HEK293 (cell line): ENCODE measurements at regions not wholly inside any gene's neighbourhood (a gene's known extent, or its start where the extent isn't known, plus 50 kb on each side); places are given as distances from the start of the nearest gene placed in this dataset.

Source experiments
- CTCF ChIA-PET: fragments of 350-600 bp; formaldehyde crosslinking; extraction: SDS; loops from one replicate; lab custom pipeline; 2021; ENCODE audit warnings: antibody characterized with exemption; lab: Yijun Ruan, JAX
- POLR2A ChIA-PET: fragments of 300-600 bp; formaldehyde crosslinking; extraction: SDS; loops from one replicate; lab custom pipeline; 2020; ENCODE audit warnings: antibody characterized with exemption, inconsistent platforms; lab: Yijun Ruan, JAX
- H3K27ac ChIP-seq: fragments of 200-500 bp; sonication (Bioruptor generic); 2 replicates; pipeline ENCODE4 v1.5.1; 2014; ENCODE audit warnings: low read depth, low read length, control low read depth, inconsistent platforms; ENCODE audit errors: extremely low read depth
- H3K36me3 ChIP-seq, 2 experiments: fragments of 200-500 bp in 1 of 2; sonication (Bioruptor generic) in 1 of 2; 1 replicate in 1 of 2; 2 replicates in 1 of 2; pipeline ENCODE4 v1.5.1; 2014 to 2017; ENCODE audit warnings: inconsistent platforms in 2 of 2, low read length in 2 of 2; ENCODE audit not compliant: control insufficient read depth in 2 of 2, insufficient read depth in 1 of 2
- H3K4me1 ChIP-seq: fragments of 200-500 bp; sonication (Bioruptor generic); 2 replicates; pipeline ENCODE4 v1.5.1; 2014; ENCODE audit warnings: mild to moderate bottlenecking, low read length, inconsistent platforms; ENCODE audit not compliant: control insufficient read depth, insufficient read depth
- H3K4me3 ChIP-seq: 2 replicates; pipeline ENCODE4 v1.5.1; 2011; ENCODE audit warnings: low read depth, mild to moderate bottlenecking, control low read depth, low read length, moderate library complexity
- H3K9me3 ChIP-seq: fragments of 200-500 bp; sonication (Bioruptor generic); 2 replicates; pipeline ENCODE4 v1.5.1; 2014; ENCODE audit warnings: low read depth, low read length, inconsistent platforms; ENCODE audit not compliant: control insufficient read depth, insufficient read depth
- AEBP2 ChIP-seq: fragments of 450-650 bp; formaldehyde crosslinking; IDR thresholded peaks from 2 replicates; pipeline ENCODE4 v1.5.1; 2016; ENCODE audit warnings: missing biosample characterization, missing genetic modification characterization, borderline replicate concordance
- OSR2 ChIP-seq: fragments of 450-650 bp; formaldehyde crosslinking; IDR thresholded peaks from 2 replicates; pipeline ENCODE4 v1.5.1; 2016; ENCODE audit warnings: missing biosample characterization, missing genetic modification characterization
- OVOL3 ChIP-seq: fragments of 450-650 bp; formaldehyde crosslinking; IDR thresholded peaks from 2 replicates; pipeline ENCODE4 v1.5.1; 2016; ENCODE audit warnings: missing biosample characterization, missing genetic modification characterization
- REPIN1 ChIP-seq: fragments of 450-650 bp; formaldehyde crosslinking; IDR thresholded peaks from 2 replicates; pipeline ENCODE4 v1.5.1; 2017; ENCODE audit warnings: missing biosample characterization, missing genetic modification characterization, low read depth
- SP3 ChIP-seq: fragments of 450-650 bp; formaldehyde crosslinking; IDR thresholded peaks from 2 replicates; pipeline ENCODE4 v1.5.1; 2016; ENCODE audit warnings: missing biosample characterization, missing genetic modification characterization
- SP7 ChIP-seq: fragments of 450-650 bp; formaldehyde crosslinking; IDR thresholded peaks from 2 replicates; pipeline ENCODE4 v1.5.1; 2016; ENCODE audit warnings: missing biosample characterization, missing genetic modification characterization
- ZBTB20 ChIP-seq: fragments of 450-650 bp; formaldehyde crosslinking; IDR thresholded peaks from 2 replicates; pipeline ENCODE4 v1.5.1; 2016; ENCODE audit warnings: missing biosample characterization, missing genetic modification characterization
- ZBTB49 ChIP-seq: fragments of 450-650 bp; formaldehyde crosslinking; IDR thresholded peaks from 2 replicates; pipeline ENCODE4 v1.5.1; 2016; ENCODE audit warnings: missing biosample characterization, missing genetic modification characterization, low read depth
- ZNF114 ChIP-seq: fragments of 450-650 bp; formaldehyde crosslinking; IDR thresholded peaks from 2 replicates; pipeline ENCODE4 v1.5.0; 2017; ENCODE audit warnings: missing biosample characterization, missing genetic modification characterization
- ZNF132 ChIP-seq: fragments of 450-650 bp; formaldehyde crosslinking; IDR thresholded peaks from 2 replicates; pipeline ENCODE4 v1.5.1; 2017; ENCODE audit warnings: missing biosample characterization, missing genetic modification characterization, borderline replicate concordance
- ZNF292 ChIP-seq: fragments of 450-650 bp; formaldehyde crosslinking; IDR thresholded peaks from 2 replicates; pipeline ENCODE4 v1.5.1; 2016; ENCODE audit warnings: low read depth, missing biosample characterization, missing genetic modification characterization, borderline replicate concordance
- ZNF324 ChIP-seq: fragments of 450-650 bp; formaldehyde crosslinking; IDR thresholded peaks from 2 replicates; pipeline ENCODE4 v1.5.1; 2016; ENCODE audit warnings: missing biosample characterization, missing genetic modification characterization
- ZNF362 ChIP-seq: fragments of 450-650 bp; formaldehyde crosslinking; IDR thresholded peaks from 2 replicates; pipeline ENCODE4 v1.5.1; 2016; ENCODE audit warnings: missing biosample characterization, missing genetic modification characterization
- ZNF37A ChIP-seq: fragments of 450-650 bp; IDR thresholded peaks from 2 replicates; pipeline ENCODE4 v1.5.1; 2018; ENCODE audit warnings: missing biosample characterization, missing genetic modification characterization
- ZNF426 ChIP-seq: fragments of 450-650 bp; formaldehyde crosslinking; IDR thresholded peaks from 2 replicates; pipeline ENCODE4 v1.5.1; 2017; ENCODE audit warnings: missing biosample characterization, missing genetic modification characterization, mild to moderate bottlenecking, inconsistent platforms, moderate library complexity
- ZNF433 ChIP-seq: fragments of 450-650 bp; formaldehyde crosslinking; IDR thresholded peaks from 2 replicates; pipeline ENCODE4 v1.5.1; 2016; ENCODE audit warnings: missing biosample characterization, missing genetic modification characterization, low read depth
- ZNF555 ChIP-seq: fragments of 450-650 bp; formaldehyde crosslinking; conservative IDR thresholded peaks from 2 replicates; pipeline ENCODE4 v1.5.1; 2017; ENCODE audit warnings: missing biosample characterization, mild to moderate bottlenecking, missing genetic modification characterization, inconsistent platforms
- ZNF560 ChIP-seq: fragments of 450-650 bp; formaldehyde crosslinking; IDR thresholded peaks from 2 replicates; pipeline ENCODE4 v1.5.1; 2017; ENCODE audit warnings: missing biosample characterization, missing genetic modification characterization, borderline replicate concordance
- ZNF610 ChIP-seq: fragments of 450-650 bp; formaldehyde crosslinking; IDR thresholded peaks from 2 replicates; pipeline ENCODE4 v1.5.1; 2016; ENCODE audit warnings: missing biosample characterization, missing genetic modification characterization, borderline replicate concordance
- ZNF621 ChIP-seq: fragments of 450-650 bp; formaldehyde crosslinking; IDR thresholded peaks from 2 replicates; pipeline ENCODE4 v1.5.1; 2017; ENCODE audit warnings: missing biosample characterization, missing genetic modification characterization
- ZNF658 ChIP-seq: fragments of 450-650 bp; formaldehyde crosslinking; IDR thresholded peaks from 2 replicates; pipeline ENCODE4; 2016; ENCODE audit warnings: missing biosample characterization, missing genetic modification characterization
- ZNF692 ChIP-seq: fragments of 450-650 bp; formaldehyde crosslinking; IDR thresholded peaks from 2 replicates; pipeline ENCODE4 v1.5.1; 2016; ENCODE audit warnings: missing biosample characterization, missing genetic modification characterization
- ZNF76 ChIP-seq: fragments of 450-650 bp; formaldehyde crosslinking; IDR thresholded peaks from 2 replicates; pipeline ENCODE4; 2016; ENCODE audit warnings: low read depth, missing biosample characterization, missing genetic modification characterization, borderline replicate concordance
- ZNF768 ChIP-seq: fragments of 450-650 bp; formaldehyde crosslinking; IDR thresholded peaks from 2 replicates; pipeline ENCODE4 v1.5.1; 2018; ENCODE audit warnings: missing biosample characterization, mild to moderate bottlenecking, missing genetic modification characterization
- ZNF777 ChIP-seq: fragments of 450-650 bp; formaldehyde crosslinking; IDR thresholded peaks from 2 replicates; pipeline ENCODE4 v1.5.1; 2017; ENCODE audit warnings: missing biosample characterization, missing genetic modification characterization, borderline replicate concordance
- ZNF785 ChIP-seq: fragments of 450-650 bp; formaldehyde crosslinking; IDR thresholded peaks from 2 replicates; pipeline ENCODE4 v1.5.1; 2016; ENCODE audit warnings: missing biosample characterization, missing genetic modification characterization

- TF ChIP-seq ZNF692 (tag by site-specific recombination): no peak
- no peak for TF ChIP-seq ZNF324 (tag by site-specific recombination)
- no peak for TF ChIP-seq SP7
- TF ChIP-seq ZNF610 (tag by site-specific recombination): no peak
- no peak for TF ChIP-seq ZNF362
- TF ChIP-seq ZNF768 (tag by site-specific recombination): no peak
- TF ChIP-seq ZNF132: no peak
- no peak for TF ChIP-seq OSR2 (tag by site-specific recombination)
- TF ChIP-seq ZNF555 (tag by site-specific recombination): no peak
These were observed 93.7 kb upstream of the PROKR2 start (continued) for GRCh38 chr20:5410470-5410869.

GRCh38 chr20:5402903-5403531 is 86.3 kb upstream of the PROKR2 start:
- CTCF ChIA-PET: interaction anchor here (0.6 to 3.7 kb wide), 20 partner anchors 8 to 354 kb away, joined by 3 to 26 read pairs (median 4); no protein-coding TSS in a partner anchor

GRCh38 chr20:5401277-5401875 is 84.6 kb upstream of the PROKR2 start:
- Histone ChIP-seq H3K4me3 (no peak overlapping the region), H3K9me3 (no peaks in the 10 kb centered on the region), H3K27ac (no peak overlapping the region), H3K4me1 (no peaks in the 10 kb centered on the region), H3K36me3 (no peaks in the 10 kb centered on the region)
- POLR2A ChIA-PET: no interaction called here
- CTCF ChIA-PET: interaction anchor here (0.6 to 3.7 kb wide), 8 partner anchors 11 to 806 kb away, joined by 3 to 26 read pairs (median 4); no protein-coding TSS in a partner anchor
- TF ChIP-seq ZNF37A (no peak), ZNF560 (tag by site-specific recombination) (no peak), ZBTB20 (tag by site-specific recombination) (no peak), OVOL3 (no peak), ZNF426 (no peak), SP3 (tag by site-specific recombination) (no peak), ZNF621 (no peak), ZBTB49 (tag by site-specific recombination) (no peak), ZNF433 (no peak), ZNF76 (tag by site-specific recombination) (no peak), REPIN1 (tag by site-specific recombination) (no peak)

More at GRCh38 chr20:5402903-5403531, 86.3 kb upstream of the PROKR2 start:
- POLR2A ChIA-PET: interaction anchor here (0.6 to 1.5 kb wide), 2 partner anchors 10 to 1961 kb away, joined by 3 read pairs; no protein-coding TSS in a partner anchor
- TF ChIP-seq ZNF777 (tag by site-specific recombination) (no peak), ZNF292 (tag by site-specific recombination) (no peak), ZNF785 (tag by site-specific recombination) (no peak), ZNF114 (tag by site-specific recombination) (no peak), ZNF658 (tag by site-specific recombination) (no peak), ZNF76 (tag by site-specific recombination) (no peak), AEBP2 (tag by site-specific recombination) (no peak)
- Histone ChIP-seq H3K4me3 (no peak overlapping the region), H3K4me1 (no peaks in the 10 kb centered on the region), H3K27ac (no peak overlapping the region), H3K36me3 (no peaks in the 10 kb centered on the region), H3K9me3 (no peaks in the 10 kb centered on the region)
